ENCODE measurements at regions not wholly inside any gene's neighbourhood (a gene's known extent, or its start where the extent isn't known, plus 50 kb on each side); places are given as distances from the start of the nearest gene placed in this dataset.

DNA sequence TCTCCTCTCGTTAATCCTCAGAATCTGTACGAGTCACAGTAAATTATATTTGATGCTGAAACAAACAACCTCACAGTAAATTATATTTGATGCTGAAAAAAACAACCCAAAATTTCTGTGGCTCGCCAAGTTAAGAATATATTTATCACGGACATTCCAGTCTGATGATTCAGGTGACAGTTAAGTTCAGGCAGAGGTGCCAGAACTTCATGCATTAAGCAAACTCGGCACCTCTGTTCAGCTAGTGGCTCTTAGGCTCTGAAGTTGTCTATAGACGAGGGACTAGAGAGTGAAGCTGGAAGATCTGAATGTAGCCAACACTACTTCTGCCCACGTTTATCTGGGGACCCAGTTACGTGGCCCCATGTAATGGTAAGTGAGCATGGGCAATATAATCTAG lies 132.2 kb upstream of the AGA start:
- DNase-seq: no peak

DNA sequence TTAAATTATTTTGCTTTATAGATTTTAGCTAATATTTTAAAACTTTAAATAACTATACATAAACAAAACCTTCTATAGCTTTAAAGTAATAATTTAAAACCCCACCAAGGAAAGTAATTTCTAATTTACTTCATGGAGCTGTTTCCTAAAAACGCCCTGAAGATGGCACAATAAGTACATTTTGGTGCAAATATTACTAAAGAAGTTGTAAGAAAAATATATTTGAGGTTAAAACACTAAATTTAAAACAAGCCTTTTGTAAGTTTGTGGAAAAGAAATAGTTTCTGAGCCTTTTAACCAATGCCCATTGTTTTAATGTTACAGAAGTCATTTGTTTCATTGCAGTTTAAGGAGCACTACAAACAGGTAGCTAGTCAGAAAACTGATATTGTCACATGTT lies 137.4 kb upstream of the AGA start:
- no peak for DNase-seq

DNA sequence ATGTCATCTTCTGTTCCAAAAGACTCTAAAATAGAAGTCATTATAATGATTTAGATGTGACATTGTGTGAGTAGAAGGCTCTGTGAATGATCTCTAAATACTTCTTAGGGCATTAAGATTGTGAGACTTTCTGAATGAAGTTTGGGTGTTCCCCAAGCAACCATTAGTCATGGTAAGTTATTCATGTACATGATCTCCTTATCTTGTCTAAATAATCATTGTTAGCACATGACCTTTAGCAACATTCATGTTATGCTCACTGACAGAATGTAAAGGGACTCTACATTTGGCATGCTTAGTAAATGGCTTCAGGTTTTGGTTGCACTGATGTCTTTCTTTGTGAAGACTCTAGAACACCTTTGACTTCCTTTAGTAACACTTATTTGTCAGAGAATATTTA lies 140.8 kb upstream of the AGA start:
- DNase-seq: no peak

DNA sequence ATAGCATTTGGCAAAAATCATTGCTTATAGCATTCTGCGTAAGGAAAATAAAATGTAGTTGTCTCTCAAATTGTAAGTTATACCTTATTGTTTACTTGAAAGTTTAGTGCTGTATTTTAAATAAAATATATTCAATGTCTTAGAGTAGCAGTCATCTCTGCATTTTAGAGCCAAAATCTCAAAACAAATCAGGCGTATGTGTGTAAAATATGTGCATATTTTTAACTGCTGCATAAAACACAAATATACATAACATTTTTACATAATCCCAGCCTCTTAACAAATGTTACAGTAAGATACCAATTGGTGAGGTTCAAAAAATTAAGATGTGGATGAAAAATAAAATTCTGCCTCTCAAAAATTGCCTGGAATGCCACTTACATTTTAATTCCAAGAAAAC lies 145.8 kb upstream of the AGA start:
- DNase-seq: no peak

DNA sequence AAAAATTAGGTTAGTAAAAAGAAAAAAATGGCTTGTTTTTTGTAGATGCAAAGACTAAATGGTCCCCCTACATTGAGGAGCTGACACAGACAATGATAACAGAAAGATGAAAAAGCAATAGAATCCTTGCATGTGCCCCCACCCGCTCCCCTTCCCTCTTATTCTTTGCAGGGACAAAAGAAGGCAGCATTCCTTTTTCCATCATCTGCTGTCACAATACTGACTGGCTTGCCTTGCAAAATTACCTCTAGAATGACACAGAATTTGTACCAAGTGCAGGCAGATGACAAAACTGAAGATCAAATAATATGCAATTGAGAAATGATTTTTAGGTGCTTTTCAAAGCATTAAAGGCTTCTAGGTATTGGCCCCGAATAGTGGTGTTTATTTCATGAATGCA lies 153.1 kb upstream of the AGA start:
- DNase-seq: no peak

DNA sequence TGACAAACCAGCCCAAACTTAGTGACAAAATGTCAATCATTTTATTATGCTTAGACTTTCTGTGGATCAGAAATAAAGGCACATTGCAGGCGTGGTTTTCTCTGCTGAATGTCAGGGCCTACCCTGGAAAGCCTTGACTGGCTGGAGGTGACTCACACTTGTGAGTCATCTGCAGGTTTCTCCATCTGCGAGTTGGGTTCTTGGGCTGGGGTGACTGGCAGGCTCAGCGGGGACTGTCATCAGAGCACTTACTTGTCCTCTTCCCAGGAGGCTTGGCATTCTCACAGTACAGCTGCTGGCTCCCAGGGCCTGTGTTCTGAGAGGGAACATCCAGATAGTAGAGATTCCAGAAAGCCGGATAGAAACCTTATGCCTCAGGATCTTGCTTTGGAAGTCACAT lies 153.8 kb upstream of the AGA start:
- peak; percentile 10 to 16 for DNase-seq

DNA sequence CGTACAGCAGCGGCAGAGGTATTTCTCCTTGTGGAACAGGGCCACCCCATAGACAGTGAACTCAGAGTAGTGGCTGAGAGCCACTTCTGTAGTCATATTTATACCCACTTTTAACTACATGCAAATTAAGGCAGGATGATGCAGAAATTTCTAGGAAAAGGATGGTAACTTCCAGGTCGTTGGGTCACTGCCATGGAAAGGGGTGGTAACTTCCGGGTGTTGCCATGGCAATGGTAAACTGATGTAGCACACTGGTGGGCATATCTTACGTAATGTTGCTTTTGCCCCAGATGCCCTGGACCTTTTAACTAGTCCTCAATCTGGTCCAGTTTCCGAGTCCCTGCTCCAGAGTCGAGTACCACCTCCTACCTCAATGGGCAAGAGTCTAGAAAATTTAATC lies 154.8 kb upstream of the AGA start:
- DNase-seq: no peak

DNA sequence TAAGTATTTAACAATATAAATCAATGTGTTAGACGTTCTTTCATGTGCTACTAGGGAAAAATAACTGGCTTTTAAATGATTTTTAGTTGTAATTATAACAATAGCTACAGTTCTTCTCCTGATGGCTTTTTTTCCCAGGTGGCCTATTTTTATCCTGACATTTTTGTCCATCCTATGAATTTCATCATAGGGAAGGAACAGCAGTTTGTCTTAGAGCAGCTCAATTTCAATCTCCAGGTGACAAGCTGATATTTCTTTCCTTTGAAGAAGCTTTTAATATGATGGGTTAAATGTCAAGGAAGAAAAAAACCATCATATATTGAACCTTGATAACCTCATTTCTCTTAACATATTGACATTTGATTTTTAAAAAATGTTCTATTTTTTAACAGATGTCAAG lies 163.0 kb upstream of the AGA start:
- DNase-seq: no peak

DNA sequence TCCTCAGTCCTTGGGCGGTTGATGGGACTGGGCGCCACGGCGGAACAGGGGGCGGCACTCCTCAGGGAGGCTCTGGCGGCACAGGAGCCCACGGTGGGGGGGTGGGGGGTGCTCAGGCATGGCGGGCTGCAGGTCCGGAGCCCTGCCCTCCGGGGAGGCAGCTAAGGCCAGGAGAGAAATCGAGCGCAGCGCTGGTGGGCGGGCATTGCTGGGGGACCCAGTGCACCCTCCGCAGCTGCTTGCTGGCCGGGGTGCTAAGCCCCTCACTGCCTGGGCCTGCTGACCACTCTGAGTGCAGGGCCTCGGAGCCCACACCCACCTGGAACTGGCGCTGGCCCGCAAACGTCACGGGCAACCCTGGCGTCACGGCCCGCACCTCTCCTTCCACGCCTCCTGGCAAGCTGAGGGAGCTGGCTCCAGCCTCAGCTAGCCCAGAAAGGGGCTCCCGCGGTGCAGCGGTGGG lies 164.9 kb upstream of the AGA start:
- DNase-seq: no peak

DNA sequence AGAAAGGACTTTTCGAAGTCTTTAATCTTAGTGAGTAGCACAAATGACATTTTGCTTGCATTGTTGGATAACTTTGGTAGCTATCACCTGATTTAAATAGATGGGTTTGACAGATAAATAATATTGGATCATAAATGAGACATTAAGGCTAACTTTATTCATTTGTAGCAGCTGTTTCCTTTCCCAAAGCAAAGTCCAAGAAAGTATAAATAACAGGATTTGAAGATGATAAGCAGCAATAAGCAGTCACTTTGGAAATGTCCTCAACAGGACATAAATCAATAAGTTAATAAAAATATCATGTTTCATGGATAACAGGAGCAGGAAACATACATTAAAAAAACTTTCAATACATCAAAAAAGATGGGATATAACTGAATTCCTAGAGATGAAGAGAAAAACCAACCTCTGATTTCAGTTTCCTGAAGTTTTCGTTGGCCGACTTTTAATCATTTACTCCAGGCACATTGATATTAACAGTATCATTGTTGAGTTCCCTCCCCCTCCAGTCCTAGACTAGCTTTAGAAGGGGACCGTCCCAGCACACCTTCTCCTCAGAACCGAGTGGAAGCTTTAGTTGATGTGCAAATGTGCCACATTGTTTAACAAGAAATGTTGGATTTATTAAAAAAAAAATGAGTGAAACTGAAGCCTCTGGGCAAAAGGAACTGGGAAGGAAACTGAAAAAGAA lies 169.9 kb upstream of the AGA start:
- DNase-seq: no peak

DNA sequence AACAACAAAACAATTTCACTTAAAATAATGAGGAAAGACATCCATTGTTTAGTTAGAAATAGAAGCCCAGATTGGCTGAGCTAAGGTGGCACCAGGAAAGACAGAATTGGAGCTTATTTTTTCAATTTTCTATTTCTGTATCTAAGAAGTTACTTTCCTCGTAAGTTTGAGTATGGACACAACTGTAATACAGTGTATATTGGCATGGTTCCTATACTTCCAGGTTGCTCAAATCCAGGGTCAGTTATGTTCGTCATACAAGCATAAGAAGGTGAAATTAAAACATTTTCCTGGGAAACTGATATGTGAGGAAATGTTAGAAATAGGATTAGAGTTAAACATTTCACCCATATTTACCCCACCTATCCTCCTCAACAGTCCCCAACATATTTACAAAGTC lies 170.4 kb upstream of the AGA start:
- no peak for DNase-seq

DNA sequence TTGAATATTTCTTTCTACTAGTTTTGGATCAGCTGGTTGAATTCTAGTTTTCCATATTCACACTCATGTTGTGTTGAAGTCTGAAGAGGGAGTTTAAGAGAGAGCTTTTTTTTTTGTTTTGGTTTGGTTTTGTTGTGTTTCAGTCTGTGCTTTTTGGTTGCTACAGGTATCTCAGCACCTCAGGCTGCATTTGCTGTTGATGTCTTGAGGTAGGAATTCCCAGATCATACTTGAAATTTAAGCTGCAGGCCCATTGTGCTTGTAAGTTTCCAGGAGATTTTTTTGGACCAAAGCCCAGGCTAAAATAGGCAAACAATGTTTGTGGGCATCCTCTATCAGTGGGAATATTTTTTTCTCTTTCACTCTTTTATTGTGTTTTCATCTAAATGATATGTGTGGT lies 190.2 kb upstream of the AGA start:
- DNase-seq: no peak

DNA sequence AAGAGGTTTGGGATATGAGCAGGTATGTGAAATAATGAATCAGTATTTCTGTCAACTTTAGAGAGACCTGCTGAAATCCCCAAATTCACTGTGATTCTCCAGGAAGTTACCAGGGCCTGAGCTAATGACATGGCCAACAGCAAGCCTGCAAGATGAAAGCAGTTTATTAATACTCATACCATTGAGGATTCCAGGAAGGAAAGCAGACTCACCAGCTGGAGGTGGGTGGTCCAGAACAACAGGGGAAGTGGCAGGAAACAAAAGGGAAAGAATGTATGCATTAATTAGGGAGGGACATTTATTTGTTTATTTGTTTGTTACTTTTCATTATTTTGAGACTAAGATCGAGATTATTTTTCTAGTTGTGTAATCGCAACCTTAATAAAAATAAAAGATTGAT lies 196.6 kb upstream of the AGA start:
- no peak for DNase-seq

DNA sequence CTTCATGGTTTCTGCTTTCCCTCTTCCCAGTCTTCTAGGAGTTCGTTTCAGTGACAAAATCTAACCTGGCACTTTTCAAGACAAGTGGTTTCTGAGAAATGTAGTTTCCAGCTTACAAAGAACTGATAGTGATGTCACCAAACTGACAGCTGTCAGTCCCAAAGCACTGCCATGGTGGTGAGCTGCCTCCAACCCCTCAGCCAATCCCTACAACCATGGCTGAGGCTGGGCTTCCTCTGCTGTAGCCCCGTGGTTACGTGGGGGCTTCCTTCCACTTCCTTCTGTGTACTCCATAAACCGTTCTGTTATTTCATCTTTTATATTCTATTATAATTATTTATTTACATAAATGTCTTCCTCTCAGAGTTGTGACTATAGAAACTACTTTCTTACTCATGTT lies 198.6 kb upstream of the AGA start:
- no peak for DNase-seq

DNA sequence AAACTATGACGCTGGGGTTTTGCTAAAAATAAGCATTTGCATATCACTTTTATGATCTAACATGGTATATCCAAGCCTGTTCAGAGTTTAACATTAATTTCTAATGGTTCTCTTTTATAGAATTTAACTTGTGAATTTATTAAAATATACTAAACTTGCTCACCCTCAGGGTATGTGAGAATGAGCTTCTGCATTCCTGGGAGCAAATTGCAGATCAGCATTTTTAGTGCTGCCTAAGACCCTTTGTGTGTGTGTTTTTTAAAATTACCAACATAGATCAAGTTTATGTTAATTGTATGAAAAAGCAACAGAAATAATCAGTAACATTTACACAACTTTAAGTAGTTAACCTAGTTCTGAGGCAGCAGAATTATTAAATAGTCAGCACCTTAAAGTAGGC lies 218.0 kb upstream of the AGA start:
- DNase-seq: no peak

DNA sequence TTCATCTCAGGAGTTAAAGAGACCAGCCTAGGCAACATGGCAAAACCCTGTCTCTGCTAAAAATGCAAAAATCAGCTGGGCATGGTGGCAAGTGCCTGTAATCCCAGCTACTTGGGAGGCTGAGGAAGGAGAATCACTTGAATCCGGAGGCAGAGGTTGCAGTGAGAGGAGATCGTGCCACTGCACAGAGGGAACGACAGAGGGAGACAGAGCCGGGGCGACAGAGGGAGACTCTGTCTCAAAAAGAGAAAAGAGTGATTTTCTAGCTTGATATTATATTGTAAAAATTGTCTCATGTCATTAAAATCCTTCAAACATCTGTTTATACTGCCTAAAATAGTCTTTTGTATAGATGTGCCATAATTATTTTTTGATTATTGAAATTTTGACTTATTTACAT lies 225.4 kb upstream of the AGA start:
- DNase-seq: no peak

DNA sequence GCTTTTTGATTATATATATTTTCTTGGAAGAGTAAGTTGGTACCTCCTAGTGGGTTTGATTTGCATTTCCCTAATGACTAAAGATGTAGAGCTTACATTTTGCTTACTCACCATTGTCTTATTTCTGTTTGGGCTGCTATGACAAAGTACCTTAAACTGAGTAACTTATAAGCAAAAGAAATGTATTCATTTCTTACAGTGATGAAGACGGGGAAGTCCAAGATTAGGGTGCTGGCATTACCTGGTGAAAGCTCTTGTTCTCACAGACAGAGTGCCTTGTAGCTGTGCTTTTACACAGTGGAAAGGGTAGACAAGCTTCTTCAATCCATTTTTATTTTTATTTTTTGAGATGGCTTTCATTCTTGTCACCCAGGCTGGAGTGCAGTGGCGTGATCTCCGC lies 229.2 kb upstream of the AGA start:
- DNase-seq: no peak

DNA sequence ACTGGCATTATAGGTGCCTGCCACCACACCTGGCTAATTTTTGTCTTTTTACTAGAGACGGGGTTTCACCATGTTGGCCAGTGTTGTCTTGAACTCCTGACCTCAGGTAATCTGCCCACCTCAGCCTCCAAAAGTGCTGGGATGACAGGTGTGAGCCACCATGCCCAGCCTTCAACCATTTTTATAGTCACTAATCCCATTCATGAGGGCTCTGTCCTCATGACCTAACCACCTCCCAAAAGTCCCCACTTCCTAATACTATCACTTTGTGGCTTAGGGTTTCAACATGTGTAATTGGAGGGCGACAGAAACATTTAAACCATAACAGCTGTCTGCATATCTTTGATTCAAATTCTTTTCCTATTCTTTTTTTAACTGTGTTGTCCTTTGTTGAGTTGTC lies 229.6 kb upstream of the AGA start:
- no peak for DNase-seq

DNA sequence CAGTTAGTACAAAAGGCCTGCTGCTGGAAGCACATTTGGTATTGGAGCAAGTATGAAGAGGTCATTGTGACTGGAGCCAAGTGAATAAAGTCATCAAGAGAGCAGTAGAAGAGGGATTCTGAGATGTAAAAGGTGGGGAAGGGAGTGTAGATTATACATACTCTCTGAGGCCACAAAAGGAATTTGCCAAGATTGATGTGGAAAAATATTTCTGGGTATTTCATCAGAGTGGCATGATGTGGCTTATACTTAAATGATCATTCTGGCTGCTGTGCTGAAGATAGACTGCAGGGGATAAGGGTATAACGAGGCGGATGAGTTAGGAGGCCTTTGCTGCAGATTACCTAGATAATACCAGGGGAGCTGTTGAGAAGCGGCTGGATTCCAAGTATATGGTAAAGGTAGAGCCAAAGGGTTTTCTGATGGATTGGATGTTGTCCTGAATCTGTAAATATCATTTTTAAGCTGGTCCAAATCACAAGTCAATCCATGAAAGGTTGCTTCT lies 231.8 kb upstream of the AGA start:
- no peak for DNase-seq

DNA sequence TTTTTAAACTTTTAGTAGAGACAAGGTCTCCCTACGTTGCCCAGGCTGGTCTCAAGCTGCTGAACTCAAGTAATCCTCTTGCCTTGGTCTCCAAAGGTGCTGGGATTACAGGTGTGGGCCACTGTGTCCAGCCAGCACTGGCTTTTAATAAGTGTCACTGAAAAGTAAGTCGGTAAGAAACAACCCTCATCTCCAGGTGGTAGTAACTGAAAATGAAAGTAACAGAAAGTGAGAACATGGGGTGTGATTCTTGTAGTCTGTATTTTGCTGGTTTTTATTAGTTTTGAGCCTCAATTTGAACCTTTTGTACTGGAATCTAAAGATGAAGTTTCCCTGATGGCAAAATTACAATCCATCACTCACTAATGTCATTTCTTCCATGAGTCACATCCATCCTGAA lies 238.1 kb upstream of the AGA start:
- no peak for DNase-seq

DNA sequence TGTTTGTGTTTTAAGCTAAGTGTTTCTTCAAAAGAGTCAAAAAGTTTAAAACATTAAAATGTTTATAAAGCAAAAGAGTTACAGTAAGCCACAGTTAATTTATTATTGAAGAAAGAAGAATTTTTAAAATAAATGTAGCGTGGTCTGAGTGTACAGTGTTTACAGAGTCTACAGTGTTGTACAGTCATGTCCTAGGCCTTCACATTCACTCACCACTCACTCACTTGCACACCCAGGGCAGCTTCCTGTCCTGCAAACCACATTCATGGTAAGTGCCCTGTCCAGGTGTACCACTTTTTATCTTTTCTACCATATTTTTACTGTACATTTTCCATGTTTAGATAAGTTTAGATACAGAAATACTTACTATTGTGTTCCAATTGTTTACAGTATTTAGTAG lies 239.7 kb upstream of the AGA start:
- DNase-seq: no peak

DNA sequence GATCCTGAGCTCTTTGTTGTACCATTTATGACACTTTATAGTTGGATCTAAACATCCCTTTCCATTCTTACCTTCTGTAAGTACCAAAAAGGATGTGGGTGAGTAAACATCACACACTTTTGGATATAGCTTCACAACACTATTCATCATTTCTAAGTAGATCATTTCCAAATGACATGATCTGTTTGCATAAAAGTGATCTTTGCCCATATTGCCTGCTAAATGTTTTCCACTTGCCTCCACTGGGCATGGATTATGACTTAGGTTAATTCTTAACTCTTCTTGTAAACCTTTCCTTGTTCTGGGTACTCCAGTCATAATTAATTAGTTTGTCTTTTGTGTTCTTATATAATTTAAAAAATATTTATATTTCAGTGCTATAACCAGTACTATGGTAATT lies 244.9 kb upstream of the AGA start:
- no peak for DNase-seq

DNA sequence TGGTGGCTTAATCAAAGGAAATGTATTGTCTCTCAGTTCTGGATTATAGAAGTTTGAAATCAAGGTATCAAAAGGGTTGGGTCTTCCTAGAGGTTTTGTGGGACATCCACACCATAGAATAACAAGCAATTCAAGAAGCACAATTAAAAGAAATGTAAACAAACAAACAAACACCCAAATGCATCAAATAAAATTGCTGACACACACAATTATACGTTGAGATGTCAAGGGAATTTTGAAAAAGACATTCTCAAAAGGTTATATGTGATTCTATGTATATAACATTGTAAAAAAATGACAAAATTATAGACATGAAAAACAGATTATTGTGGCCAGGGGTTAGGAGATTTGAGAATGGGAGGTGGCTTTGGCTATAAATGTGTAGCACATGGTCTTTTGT lies 250.7 kb upstream of the AGA start:
- no peak for DNase-seq

DNA sequence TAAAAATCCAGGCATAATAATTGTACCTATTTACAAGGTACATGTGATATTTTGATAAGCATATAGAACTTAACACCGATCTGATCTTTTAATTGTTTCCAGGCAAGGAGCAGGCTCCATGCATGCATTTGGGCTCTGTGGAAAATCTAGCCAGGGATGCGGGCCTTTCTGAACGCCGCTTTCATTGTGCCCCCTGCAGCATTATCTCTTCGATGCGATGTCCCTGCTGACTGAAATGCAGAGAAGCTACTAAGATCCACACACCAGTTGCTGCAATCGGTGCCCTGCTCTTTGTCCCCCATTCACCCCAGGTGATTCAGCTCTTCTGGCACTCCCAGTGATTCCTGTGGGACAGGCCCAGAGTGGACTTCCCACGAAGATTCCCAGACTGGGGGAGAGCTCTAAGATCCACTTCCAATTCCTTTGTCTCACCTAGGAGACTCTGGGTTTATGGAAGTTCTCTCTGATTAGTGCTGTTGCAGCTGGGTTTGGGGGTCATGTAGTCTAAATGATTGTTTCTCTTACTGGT lies 254.3 kb upstream of the AGA start:
- DNase-seq: no peak
